Common myeloid progenitor, CD34-positive (primary cell): ENCODE measurements at regions not wholly inside any gene's neighbourhood (a gene's known extent, or its start where the extent isn't known, plus 50 kb on each side); places are given as distances from the start of the nearest gene placed in this dataset.

Source experiments
- CTCF ChIA-PET: fragments of 350-600 bp; sonication (Branson Sonifier 250); formaldehyde crosslinking; loops from one replicate; lab custom pipeline; 2021; ENCODE audit warnings: antibody characterized with exemption; lab: Charles Lee
- POLR2A ChIA-PET: fragments of 350-600 bp; sonication (Branson Sonifier 250); formaldehyde crosslinking; loops from one replicate; lab custom pipeline; 2021; ENCODE audit warnings: antibody characterized with exemption; lab: Charles Lee
- DNase-seq, 3 donors: peaks; one replicate each; pipeline versions ENCODE4 v3.0.0 to v3.0.0-alpha.2; 2013
- H3K27ac ChIP-seq, 2 experiments: 1 replicate in 1 of 2; 2 replicates in 1 of 2; pipeline ENCODE4 v1.7.0; 2013; ENCODE audit warnings: inconsistent platforms in 2 of 2, low read length in 2 of 2, mild to moderate bottlenecking in 2 of 2, low read depth in 1 of 2, moderate library complexity in 1 of 2; ENCODE audit not compliant: severe bottlenecking in 2 of 2, insufficient read depth in 1 of 2, poor library complexity in 1 of 2
- H3K27me3 ChIP-seq, 5 experiments: replicated peaks in 2 of 5; 1 replicate in 3 of 5; 2 replicates in 2 of 5; pipeline versions ENCODE4 v1.6.1 to v1.7.0; 2013; ENCODE audit warnings: low read length in 4 of 5, mild to moderate bottlenecking in 2 of 5, moderate library complexity in 2 of 5, inconsistent platforms in 1 of 5; ENCODE audit not compliant: insufficient read depth in 5 of 5, control insufficient read depth in 4 of 5
- H3K36me3 ChIP-seq, 4 experiments: 1 replicate in 2 of 4; 2 replicates in 2 of 4; pipeline versions ENCODE4 v1.6.1 to v1.7.0; 2013; ENCODE audit warnings: low read length in 3 of 4, control low read depth in 1 of 4, mild to moderate bottlenecking in 1 of 4; ENCODE audit not compliant: control insufficient read depth in 4 of 4, insufficient read depth in 4 of 4
- H3K4me1 ChIP-seq, 4 experiments: 1 replicate in 3 of 4; 2 replicates in 1 of 4; pipeline versions ENCODE4 v1.6.1 to v1.7.1; 2013; ENCODE audit warnings: low read length in 3 of 4, mild to moderate bottlenecking in 3 of 4, control low read depth in 1 of 4, inconsistent platforms in 1 of 4, moderate library complexity in 1 of 4; ENCODE audit not compliant: control insufficient read depth in 4 of 4, insufficient read depth in 4 of 4; ENCODE audit errors: control extremely low read depth in 1 of 4
- H3K4me3 ChIP-seq, 7 experiments: 1 replicate in 4 of 7; 2 replicates in 3 of 7; pipeline versions ENCODE4 v1.5.1 to v1.7.0; 2013; ENCODE audit warnings: mild to moderate bottlenecking in 7 of 7, low read length in 6 of 7, moderate library complexity in 6 of 7, inconsistent platforms in 2 of 7, low read depth in 2 of 7, control low read depth in 1 of 7; ENCODE audit not compliant: insufficient read depth in 4 of 7, control insufficient read depth in 1 of 7; ENCODE audit errors: extremely low read depth in 1 of 7
- H3K9me3 ChIP-seq, 5 experiments: 1 replicate in 4 of 5; 2 replicates in 1 of 5; pipeline versions ENCODE4 v1.6.1 to v1.7.1; 2013; ENCODE audit warnings: low read length in 4 of 5, mild to moderate bottlenecking in 2 of 5, inconsistent platforms in 1 of 5, low read depth in 1 of 5, moderate library complexity in 1 of 5; ENCODE audit not compliant: control insufficient read depth in 4 of 5, insufficient read depth in 2 of 5; ENCODE audit errors: control extremely low read depth in 1 of 5
- WGBS: methylation state at CpG from one replicate; pipeline ENCODE4 v1.1.5; 2013; ENCODE audit not compliant: insufficient coverage; 5-methylcytosine and 5-hydroxymethylcytosine counted together

GRCh38 chr10:69703766-69704630 lies 74.0 kb downstream of the FAM241B start:
- peak; percentile 5 to 50 (median 39) for DNase-seq
- H3K4me3 ChIP-seq, result no peak overlapping the region
- WGBS, result 70% methylated on average over 4 of the region's 7 CpGs

GRCh38 chr10:69709366-69709941 lies 79.4 kb downstream of the FAM241B start:
- peaks cover 0 to 7% (median 2%) of the 10 kb centered on the region in 5 experiments for H3K27me3 ChIP-seq
- 83% methylated on average over 4 of the region's 7 CpGs for WGBS
- H3K4me1 ChIP-seq, result no peaks in the 10 kb centered on the region
- H3K27ac ChIP-seq, result no peak overlapping the region
- no peak for DNase-seq
- H3K4me3 ChIP-seq, result no peak overlapping the region
- ChIA-PET CTCF (interaction anchor here (2.7 kb wide), 1 partner anchor 10 kb away, joined by 7 read pairs; no protein-coding TSS in a partner anchor), POLR2A (no interaction called here)
- peaks cover 0 to 9% (median 4%) of the 10 kb centered on the region in 5 experiments for H3K9me3 ChIP-seq
- H3K36me3 ChIP-seq, result no peaks in the 10 kb centered on the region

More at GRCh38 chr10:69703766-69704630, 74.0 kb downstream of the FAM241B start:
- ChIA-PET CTCF (interaction anchor here (1.4 kb wide), 1 partner anchor 8 kb away, joined by 4 read pairs; no protein-coding TSS in a partner anchor), POLR2A (interaction anchor here (0.7 kb wide), 1 partner anchor 297 kb away, joined by 3 read pairs; no protein-coding TSS in a partner anchor)
- H3K36me3 ChIP-seq, result no peaks in the 10 kb centered on the region
- H3K9me3 ChIP-seq, result peaks cover 0 to 16% (median 6%) of the 10 kb centered on the region in 5 experiments
- no peak overlapping the region for H3K27ac ChIP-seq
- H3K4me1 ChIP-seq, result no peaks in the 10 kb centered on the region
- H3K27me3 ChIP-seq, result peaks cover 0 to 17% (median 0%) of the 10 kb centered on the region in 5 experiments

GRCh38 chr10:69710008-69710888 lies 80.2 kb downstream of the FAM241B start:
- 93% methylated on average over 8 of the region's 9 CpGs for WGBS
- H3K4me1 ChIP-seq, result no peaks in the 10 kb centered on the region
- no peak for DNase-seq
- no peak overlapping the region for H3K27ac ChIP-seq
- CTCF ChIA-PET, result interaction anchor here (0.6 kb wide), 1 partner anchor 29 kb away, joined by 3 read pairs; no protein-coding TSS in a partner anchor
- peaks cover 0 to 7% (median 3%) of the 10 kb centered on the region in 5 experiments for H3K9me3 ChIP-seq
- no peaks in the 10 kb centered on the region for H3K36me3 ChIP-seq
- POLR2A ChIA-PET, result no interaction called here
- H3K27me3 ChIP-seq, result peaks cover 0 to 7% (median 2%) of the 10 kb centered on the region in 5 experiments
- H3K4me3 ChIP-seq, result no peak overlapping the region

GRCh38 chr10:69712342-69712741 lies 82.3 kb downstream of the FAM241B start:
- CTCF ChIA-PET, result interaction anchor here (1.5 to 7.9 kb wide), 2 partner anchors 27 to 68 kb away, joined by 3 to 74 read pairs; no protein-coding TSS in a partner anchor
- H3K27me3 ChIP-seq, result peaks cover 0 to 12% (median 2%) of the 10 kb centered on the region in 5 experiments

GRCh38 chr10:69714572-69714971 lies 84.5 kb downstream of the FAM241B start:
- Histone ChIP-seq H3K9me3 (no peaks in the 10 kb centered on the region), H3K27me3 (peaks cover 0 to 5% (median 2%) of the 10 kb centered on the region in 5 experiments), H3K4me3 (no peak overlapping the region), H3K27ac (no peak overlapping the region), H3K4me1 (no peaks in the 10 kb centered on the region), H3K36me3 (no peaks in the 10 kb centered on the region)
- WGBS, result 75% methylated on average over 2 of the region's 4 CpGs
- POLR2A ChIA-PET, result interaction anchor here (0.9 kb wide), 1 partner anchor 75 kb away, joined by 3 read pairs; no protein-coding TSS in a partner anchor
- DNase-seq, result no peak
- CTCF ChIA-PET, result interaction anchor here (0.6 to 7.9 kb wide), 6 partner anchors 19 to 307 kb away, joined by 3 to 74 read pairs (median 3); no protein-coding TSS in a partner anchor

More at GRCh38 chr10:69712342-69712741, 82.3 kb downstream of the FAM241B start:
- no peak overlapping the region for H3K27ac ChIP-seq
- H3K4me1 ChIP-seq, result no peaks in the 10 kb centered on the region
- H3K9me3 ChIP-seq, result peaks cover 0 to 7% (median 3%) of the 10 kb centered on the region in 5 experiments
- WGBS, result 85% methylated on average over 10 of the region's 12 CpGs
- no peaks in the 10 kb centered on the region for H3K36me3 ChIP-seq
- POLR2A ChIA-PET, result interaction anchor here (0.6 kb wide), 1 partner anchor 16 kb away, joined by 3 read pairs; no protein-coding TSS in a partner anchor
- DNase-seq, result no peak
- no peak overlapping the region for H3K4me3 ChIP-seq

- no peak overlapping the region for H3K4me3 ChIP-seq
- POLR2A ChIA-PET, result no interaction called here
- DNase-seq, result no peak
- H3K9me3 ChIP-seq, result no peaks in the 10 kb centered on the region
- CTCF ChIA-PET, result interaction anchor here (0.7 to 7.9 kb wide), 13 partner anchors 9 to 202 kb away, joined by 3 to 74 read pairs (median 4); no protein-coding TSS in a partner anchor
- H3K36me3 ChIP-seq, result no peaks in the 10 kb centered on the region
- 85% methylated on average over 11 of the region's 11 CpGs for WGBS
- peaks cover 0 to 5% (median 0%) of the 10 kb centered on the region in 5 experiments for H3K27me3 ChIP-seq
- no peaks in the 10 kb centered on the region for H3K4me1 ChIP-seq
- no peak overlapping the region for H3K27ac ChIP-seq
Observed at GRCh38 chr10:69715156-69715898, 85.3 kb downstream of the FAM241B start.
